ENCODE measurements at regions not wholly inside any gene's neighbourhood (a gene's known extent, or its start where the extent isn't known, plus 50 kb on each side); places are given as distances from the start of the nearest gene placed in this dataset.

GRCh38 chr6:170131351-170131750 is 159.5 kb downstream of the DLL1 start:
- DNase-seq = no peak

GRCh38 chr6:170130771-170131241 is 160.1 kb downstream of the DLL1 start:
- DNase-seq = no peak

DNA sequence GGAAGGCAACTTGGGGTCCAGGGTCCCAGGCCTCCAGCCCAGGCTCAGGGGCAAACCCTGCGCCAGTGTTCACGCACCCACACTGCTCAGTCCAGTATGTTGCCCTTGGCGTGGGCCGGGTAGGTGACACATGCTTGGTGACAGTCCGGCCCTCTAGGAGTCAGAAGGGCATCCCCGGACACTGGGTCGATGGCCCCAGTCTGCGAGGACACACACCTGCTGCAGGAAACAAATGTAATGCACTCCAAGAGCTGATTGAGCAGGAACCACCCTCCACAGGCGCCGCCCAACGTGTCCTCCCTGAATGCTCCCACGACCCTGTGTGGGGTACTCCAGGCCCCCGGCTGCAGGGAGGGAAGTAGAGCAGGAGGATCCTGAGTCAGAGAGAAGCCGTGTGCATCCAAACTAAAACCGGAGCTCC is 160.7 kb downstream of the DLL1 start:
- DNase-seq = no peak

DNA sequence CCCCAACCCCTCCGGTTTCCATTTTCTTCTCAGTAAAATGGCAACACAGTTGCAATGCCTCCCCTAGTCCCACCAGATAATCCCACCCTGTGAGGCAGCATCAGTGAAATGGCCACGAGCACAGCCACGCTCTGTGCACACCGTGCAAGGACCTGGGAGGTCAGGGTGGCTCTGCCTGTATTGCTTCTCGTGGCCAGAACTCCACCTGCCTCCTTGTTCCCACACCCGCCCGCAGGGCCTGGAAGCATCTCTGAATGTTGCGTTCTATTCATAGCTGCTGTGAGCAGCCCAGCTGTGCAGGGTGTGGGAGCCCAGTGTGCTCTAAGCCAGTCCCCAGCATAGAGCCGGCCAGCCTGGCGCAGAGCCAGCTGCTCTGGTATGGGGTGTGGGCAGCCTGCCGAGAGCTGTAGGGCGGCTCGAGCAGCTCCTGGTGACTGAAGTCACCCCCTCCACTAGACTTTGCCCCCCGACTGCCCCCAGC is 161.1 kb downstream of the DLL1 start:
- no peak for DNase-seq

DNA sequence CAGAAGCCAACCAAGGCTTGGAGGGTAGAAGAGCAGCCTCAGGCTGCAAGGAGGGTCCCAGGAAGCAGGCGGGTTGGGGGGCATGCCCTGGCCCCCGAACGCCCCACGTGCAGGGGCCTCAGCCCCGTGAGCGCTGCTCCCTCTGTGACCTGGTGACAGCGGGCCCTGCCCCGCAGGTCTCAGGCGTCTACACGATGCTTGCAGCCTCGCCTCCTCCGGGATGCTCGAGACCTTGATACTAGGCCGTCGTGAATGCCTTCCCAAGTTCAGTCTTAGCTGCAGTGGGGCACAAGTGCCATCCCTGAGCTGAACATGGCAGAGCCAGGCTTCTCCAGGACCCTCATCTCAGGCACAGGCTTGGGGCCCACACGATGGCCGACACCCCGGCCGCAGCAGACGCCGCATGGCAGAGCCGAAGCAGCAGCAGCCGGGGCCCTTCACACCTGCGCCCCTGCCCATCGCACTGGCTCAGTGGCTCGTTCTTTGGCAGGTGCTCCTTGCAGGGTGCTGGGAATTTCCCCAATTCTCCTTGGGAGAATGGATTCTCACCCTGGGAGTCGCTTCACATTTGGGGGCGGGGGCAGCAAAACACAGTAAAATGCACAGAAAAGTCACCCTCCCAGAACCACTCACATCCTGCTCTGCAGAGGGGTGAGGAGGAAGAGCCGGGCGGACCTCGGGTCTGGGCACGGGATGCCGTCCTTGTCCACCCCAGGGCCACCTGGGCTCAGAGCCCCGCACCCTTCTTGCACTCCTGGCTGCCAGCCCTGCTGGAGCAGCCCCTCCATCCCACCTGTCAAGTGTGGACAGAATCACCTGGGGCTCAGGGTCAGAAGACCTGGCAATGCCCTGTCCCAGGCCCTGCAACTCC is 161.8 kb downstream of the DLL1 start:
- no peak for DNase-seq

DNA sequence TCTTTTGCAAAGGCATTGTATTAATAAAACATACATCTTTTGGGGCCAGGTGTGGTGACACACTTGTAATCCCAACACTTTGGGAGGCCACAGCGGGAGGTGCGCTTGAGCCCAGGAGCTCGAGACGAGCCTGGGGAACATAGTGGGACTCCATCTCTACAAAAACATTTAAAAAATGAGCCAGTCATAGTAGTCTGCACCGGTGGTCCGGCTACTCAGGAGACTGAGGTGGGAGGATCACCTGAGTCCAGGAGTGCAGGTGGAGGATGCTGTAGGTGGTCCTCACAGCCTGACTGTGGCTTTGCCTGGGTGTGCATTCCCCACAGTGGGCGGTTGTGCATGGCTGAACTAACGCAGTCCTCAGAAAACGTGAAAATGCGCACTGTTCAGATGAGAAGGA is 162.5 kb downstream of the DLL1 start:
- no peak for DNase-seq

DNA sequence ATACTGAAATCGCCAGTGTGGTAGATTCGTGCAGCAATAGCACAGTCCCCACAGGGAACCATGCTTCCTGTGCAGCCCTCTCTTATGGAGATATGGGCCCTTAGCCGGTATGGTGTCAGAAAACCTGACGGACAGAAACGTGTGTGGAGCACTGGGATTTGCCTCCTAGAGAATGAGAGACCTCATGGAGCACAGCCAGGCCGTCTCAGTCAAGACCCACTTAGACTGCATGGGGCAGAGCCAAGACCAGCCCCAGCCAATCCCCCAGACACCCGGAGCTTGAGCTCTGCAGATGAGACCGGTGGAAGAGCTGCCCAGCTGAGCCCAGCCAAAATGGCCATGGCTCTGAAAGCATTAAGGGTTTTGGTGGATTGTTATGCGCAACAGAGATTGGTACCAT is 163.7 kb downstream of the DLL1 start:
- no peak for DNase-seq

DNA sequence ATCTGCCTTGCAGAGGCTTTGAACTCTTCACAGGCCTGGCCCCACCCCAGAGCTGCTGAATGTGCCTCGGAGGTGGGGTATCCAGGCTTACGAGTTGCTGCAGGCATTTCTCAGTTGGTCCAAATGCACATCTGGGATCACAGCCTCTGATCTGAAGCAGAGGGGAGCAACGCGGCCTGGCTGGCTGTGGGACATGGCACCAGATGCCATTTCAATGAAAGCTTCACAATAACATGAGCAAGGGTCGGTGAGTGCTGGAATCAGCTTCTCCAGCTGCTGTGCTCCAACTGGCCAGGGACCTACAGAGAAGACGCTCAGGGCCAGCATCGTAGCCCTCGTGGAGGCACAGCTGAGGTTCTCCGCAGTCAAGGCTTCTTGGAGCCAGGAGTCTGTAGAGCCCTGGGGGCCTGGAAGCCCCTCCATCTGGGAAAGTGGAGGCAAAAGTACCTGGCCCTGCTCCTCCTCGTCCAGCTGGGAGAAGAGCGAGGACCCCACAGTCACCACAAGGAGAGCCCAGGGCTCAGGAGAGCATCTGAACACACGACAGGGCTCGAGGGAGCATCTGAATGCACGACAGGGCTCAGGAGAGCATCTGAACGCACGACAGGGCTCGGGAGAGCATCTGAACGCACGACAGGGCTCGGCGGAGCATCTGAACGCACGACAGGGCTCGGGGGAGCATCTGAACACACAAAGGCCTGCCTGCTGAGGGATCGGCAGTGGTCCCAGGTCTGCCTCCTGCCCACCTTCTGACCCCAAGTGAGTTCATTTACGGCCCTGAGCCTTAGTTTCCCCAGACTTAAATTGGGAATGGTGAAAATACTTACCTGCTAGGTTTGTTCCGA is 165.2 kb downstream of the DLL1 start:
- DNase-seq = no peak

GRCh38 chr6:170124836-170125235 is 166.0 kb downstream of the DLL1 start:
- no peak for DNase-seq

GRCh38 chr6:170124150-170124549 is 166.7 kb downstream of the DLL1 start:
- DNase-seq = no peak

- no peak for DNase-seq
These were observed 168.2 kb downstream of the DLL1 start for GRCh38 chr6:170122651-170123050.

DNA sequence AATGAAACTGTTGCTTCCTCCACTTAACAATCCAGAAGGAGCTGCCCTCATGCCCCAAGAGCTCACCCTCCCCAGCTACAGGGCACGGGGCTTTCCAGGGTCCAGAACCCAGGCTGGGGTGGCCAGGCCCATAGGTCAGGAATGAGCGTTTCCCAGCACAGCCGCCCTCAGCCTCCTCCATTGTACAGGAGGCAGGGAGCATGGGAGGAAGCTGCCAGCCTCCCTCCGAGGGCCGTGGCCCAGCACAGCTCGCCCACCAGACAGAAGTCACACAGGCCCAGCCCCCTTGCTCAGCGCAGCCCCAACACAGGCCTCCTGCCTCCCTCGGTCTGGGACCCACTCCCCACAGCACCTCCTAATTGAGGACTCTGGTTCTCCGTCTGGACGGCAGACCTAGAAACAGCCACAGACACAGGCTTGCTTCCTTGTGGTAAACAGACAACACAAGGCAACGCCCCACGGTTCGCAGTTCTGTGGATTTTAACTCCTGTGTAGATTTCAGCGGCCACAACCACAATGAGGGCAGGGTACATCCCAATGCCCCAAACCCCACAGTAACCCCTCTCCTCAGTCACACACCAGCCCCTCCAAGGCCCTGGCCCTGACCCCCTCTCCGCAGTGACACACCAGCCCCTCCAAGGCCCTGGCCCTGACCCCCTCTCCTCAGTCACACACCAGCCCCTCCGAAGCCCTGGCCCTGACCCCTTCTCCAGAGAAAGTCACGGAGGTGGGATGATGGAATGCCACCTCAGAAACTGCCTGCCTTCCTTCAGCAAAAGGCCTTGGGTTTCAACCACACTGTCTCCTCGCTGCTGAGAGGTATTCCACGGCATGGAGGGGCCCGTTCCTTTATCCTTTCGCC is 173.5 kb downstream of the DLL1 start:
- DNase-seq = no peak

GRCh38 chr6:170116636-170117035 is 174.2 kb downstream of the DLL1 start:
- DNase-seq = no peak

- no peak for DNase-seq
These were observed 175.7 kb downstream of the DLL1 start for GRCh38 chr6:170114956-170115855.

GRCh38 chr6:170114187-170114945 is 176.5 kb downstream of the DLL1 start:
- DNase-seq = no peak

DNA sequence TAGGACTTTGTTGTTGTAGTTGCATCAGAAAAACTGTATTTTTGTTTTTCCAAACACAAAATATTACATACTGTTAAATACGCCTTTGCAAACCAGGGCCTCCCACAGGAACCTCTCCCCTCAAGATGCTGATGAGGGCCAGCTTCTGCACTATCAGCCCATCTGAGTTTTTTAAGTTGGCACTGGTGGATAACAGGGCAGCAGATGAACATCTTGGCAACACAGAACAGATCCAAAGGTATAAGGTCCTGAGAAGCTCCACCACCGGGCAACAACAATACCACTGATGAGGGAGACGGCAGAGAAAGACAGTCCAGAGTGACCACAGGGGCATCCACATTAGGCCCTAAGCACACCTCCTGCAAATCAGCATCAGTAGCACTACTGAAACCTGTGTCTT is 177.7 kb downstream of the DLL1 start:
- no peak for DNase-seq

DNA sequence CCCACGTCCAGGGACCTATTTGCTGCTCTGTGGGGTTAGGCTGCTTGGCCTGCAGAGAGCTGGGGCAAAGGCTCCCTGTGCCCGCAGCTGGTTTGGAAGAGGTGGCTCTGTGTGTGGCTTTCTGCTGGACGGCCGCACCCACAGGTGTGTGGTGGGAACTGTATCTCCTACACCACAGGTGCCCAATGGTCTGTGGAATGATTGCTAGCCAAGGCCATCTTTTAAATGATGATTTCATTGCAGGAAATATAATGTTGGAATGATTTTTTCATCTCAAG is 178.4 kb downstream of the DLL1 start:
- no peak for DNase-seq

DNA sequence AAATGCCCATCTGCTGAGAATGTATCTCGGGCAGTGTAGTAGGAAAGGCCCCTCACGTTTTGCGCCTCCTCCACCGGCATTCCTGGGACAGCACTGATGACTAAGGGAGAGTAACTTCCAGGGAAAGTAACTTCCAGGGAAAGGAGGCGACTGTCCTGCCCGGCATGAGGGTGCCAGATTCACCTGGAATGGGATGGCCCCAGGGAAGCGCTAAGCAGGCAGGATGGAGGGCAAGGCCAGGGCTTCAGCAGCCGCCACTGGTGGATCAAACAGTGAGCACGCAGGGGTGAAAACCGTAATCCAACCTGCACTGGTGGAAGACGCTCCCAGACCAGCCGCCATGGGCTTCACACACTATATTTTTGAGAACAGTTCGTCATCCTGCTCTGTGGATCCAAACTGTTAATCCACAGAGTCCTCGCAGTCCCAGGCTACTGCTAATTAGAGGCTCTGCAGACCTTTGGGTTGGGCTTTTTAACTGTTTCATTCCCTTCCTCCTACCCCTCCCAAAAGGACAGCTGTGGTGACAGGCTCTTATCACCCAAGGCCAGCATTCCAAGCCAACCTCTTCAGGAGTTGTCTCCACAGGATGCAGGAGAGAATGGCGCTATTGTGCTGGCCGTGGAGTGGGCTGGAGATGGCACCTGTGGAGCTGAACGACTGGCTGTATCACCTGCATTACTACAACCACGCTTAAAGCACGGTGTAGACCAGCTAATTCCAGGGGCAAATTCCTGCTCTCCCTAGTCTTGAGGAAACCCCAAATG is 178.9 kb downstream of the DLL1 start:
- no peak for DNase-seq

- DNase-seq = no peak
These were observed 179.7 kb downstream of the DLL1 start for GRCh38 chr6:170111141-170111664.

Data from CD4-positive, alpha-beta T cell treated with Interleukin-17A for 1 hour (primary cell).